ENCODE measurements at regions not wholly inside any gene's neighbourhood (a gene's known extent, or its start where the extent isn't known, plus 50 kb on each side); places are given as distances from the start of the nearest gene placed in this dataset.
"Not testable (repeated sequence)": the region's sequence is repeated elsewhere in the genome, so short reads cannot be mapped to it uniquely, and the experiment has no call there.

- not testable (repeated sequence) for TF ChIP-seq CTCF, POLR2A (IDR thresholded peaks at IDR 0.05)
Measured at GRCh38 chr15:75115411-75115913, 86.2 kb upstream of the C15orf39 start.
